NCI-H1092 (cell line): ENCODE measurements at regions not wholly inside any gene's neighbourhood (a gene's known extent, or its start where the extent isn't known, plus 50 kb on each side); places are given as distances from the start of the nearest gene placed in this dataset.

ENCODE experiments used
- DNase-seq: peaks from one replicate; lab custom pipeline; 2025; lab: John Stamatoyannopoulos, UW

GRCh38 chr2:144281476-144281875, 238.4 kb downstream of the ZEB2 start:
- DNase-seq: no peak

DNA sequence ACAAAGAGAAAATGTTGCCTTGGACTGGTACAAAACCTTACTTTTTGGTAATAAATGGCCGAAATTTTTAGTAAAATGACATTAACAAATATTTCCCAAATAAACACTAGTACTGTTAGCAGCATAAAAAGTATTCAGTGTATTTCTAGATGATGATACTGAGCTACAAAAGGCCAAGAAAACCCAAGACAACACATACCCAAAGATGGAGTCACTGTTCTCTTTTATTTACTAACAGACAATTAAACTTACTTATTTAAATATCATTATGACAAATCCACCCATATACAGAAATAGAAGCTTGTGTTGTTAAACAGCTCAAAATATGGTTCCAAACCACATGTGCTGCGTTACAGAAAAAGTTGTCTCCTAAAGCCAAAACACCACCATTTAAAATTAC, 239.9 kb downstream of the ZEB2 start:
- DNase-seq: no peak

DNA sequence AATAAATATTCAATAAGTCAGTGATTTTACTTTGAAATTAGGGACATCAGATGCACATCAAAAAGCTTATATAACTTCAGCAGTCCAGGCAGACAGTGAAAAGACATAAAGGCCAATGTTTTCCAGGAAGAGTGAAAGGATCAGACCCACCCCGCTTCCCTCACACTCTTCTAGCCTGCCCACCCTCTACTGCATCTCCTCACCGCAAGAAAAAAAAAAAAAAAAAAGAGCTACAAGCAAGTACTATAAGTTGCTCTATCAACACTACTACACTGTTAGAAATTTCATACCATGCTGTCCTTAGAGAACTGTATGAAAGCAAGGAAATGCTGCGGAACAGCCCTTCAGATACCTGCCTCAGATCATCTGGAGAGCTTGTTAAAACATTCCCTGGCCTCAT, 240.8 kb downstream of the ZEB2 start:
- DNase-seq: no peak

DNA sequence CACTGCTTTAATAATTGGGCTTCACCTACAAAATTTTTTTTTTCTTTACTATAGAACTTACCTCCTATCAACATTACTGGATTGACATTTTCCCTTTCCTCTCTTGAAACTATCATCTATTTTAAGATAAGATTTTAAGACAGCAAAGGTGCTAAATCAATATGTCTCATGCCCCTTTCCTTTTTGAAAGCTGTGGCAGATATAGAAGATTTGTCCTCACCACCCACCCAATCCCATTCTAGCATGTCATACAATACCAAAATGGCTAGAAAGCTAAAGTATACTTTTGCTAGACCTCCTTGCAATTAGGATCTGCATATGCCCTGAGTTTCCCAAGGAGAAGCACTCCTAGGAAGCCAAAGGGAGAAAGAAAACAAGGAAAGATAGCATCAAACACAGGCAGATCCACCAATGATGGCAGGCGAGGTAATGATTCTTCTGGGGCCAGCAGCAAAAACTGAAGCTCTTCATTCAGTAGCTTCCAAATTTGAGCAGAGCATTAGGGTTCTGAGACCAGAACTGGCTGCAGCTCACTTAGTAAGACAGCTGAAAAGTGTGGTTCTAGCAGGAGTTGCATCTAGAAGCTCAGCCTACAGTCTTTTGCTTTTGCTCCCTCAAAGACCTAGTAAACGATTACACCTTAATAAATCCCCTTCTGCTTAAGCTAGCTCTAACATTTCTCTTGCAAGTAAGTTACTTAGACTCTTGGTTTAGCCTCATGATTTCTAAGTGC, 242.1 kb downstream of the ZEB2 start:
- DNase-seq: no peak

- no peak for DNase-seq
Measured at GRCh38 chr2:144275340-144275739, 244.6 kb downstream of the ZEB2 start.

GRCh38 chr2:144274131-144274530, 245.8 kb downstream of the ZEB2 start:
- DNase-seq: no peak

DNA sequence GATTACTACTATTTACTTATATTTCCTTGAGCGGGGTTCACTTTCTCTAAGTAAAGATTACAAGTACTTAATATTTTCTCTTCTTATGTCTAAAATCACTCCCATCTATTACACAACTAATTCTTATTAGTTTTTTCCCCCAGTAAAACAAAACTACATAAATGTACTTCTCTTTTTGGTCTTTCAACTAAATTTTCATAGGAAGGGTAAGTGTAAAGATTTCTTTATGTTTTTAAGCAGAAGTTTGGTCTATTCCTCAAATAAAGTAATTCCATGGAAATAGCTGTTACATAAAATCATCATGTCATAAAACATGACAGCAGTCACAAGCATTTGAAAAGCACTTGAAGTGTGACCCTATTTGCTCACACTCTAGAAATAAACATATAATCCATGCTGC, 249.0 kb downstream of the ZEB2 start:
- DNase-seq: no peak

GRCh38 chr2:144268036-144268678, 251.8 kb downstream of the ZEB2 start:
- no peak for DNase-seq

DNA sequence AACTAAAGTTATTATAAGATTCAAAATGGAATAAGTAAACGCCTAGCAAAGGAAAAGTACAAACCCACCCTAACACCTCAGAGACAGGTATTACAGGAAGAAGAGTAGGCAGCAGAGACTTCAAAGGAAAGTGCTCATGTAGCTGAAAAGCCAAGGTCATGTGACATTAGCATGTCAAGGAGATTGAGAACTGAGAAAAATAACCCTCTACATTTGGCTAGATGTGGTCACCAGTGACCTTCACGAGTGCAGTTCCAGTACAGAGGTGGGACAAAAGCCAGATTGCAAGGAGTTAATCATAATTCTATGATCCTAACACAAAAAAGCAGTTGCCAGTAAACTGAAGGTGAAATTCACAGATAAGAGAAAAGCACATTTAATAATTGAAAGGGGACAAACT, 252.7 kb downstream of the ZEB2 start:
- no peak for DNase-seq

DNA sequence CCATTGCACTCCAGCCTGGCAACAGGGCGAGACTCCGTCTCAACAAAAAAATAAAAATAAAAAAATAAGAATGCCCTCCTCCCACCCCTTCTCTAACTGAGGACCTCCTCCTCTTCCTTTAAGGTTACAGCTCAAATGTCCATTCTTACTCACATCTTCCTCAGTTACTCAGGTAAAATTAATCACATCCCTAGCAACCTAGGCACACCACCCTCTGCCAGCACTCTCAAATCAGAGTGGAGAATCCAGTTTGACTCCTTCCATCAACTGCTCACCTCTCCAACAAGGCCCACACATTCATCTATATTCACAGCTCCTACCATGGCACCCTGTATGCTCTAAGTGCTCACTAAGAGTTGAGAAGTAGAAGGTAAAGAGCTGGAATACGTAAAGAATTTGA, 254.3 kb downstream of the ZEB2 start:
- DNase-seq: no peak

- DNase-seq: no peak
Measured at GRCh38 chr2:144261966-144262365, 258.0 kb downstream of the ZEB2 start.

DNA sequence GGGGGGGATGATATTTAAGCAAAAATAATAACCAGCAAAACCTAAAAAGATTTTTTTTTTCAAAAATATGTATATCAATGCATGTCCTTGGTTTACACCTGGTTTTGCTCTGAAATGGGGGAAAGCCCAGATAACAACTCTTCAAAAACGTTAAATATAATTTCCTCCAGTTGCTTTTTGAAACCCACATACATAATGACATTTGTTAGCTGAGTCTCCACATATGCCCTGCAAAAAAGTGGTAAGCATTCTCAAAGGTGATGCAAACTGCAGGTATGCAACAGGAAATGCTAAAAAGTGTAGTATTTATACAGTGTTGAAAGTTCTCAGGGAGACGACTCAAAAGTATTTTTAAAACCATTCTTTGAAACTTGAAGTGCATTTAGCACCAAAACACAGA, 258.6 kb downstream of the ZEB2 start:
- no peak for DNase-seq

DNA sequence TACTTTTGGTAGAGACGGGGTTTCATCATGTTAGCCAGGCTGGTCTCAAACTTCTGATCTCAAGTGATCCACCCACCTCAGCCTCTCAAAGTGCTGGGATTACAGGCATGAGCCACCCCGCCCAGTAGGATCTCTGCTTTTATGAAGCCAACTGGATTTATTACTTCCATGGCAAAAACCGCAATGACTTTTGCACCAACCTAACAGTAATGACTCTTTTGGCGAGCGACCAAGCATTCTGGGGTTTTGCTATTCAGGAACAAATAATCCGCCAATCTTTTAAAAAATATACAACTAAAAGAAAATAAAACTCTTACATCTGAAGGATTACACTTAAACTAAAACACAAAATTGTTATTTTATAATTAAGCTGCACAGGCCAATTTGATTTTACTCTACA, 260.6 kb downstream of the ZEB2 start:
- DNase-seq: no peak

DNA sequence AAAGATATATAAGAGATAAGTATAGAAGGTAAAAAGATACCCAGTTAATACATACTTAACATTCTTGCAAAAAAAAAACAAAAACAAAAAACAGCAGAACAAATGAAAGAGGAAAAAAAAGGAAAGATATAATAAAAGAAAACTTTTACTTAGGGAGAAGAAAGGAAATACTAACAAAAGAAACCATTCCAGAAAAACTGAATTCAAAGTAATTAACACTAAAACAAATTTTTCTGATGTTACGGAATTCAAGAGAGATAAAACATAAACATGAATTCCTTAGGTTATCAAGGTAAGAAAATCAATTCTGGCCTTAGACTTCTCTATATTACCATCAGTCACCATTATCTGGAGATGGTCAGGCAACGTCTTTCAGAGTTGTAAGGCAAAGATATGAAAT, 261.8 kb downstream of the ZEB2 start:
- DNase-seq: no peak

DNA sequence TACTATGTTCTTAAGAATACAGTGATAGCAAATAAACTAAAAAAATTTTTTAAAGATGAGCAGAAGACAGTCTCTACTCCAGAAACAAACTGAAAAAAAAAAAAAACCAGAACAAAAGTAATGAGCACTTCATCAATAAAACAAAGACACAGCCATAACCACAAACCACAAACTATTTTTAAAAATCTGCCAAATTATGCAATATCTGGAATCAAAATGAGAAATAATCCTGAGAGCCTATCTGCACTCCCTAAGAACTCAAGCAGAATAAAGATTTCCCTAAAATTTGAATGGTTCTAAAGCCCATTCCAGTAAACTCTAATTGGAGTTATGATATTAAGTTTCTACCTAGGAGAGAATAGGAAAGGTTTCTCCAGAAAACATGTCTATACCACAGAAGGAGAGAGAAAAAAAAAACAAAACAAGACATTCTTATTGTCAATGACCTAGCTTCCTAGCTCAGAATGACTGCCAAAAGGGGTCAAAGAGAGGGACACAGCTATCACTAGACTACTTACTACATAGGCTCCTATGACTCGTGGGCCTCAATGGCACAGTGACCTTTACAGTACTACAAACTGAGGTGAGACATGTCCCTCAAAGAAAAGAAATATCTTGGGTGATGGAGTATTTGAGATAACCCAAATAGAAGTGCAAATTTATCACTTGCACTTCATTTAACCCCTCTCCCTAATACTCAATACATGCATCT, 262.8 kb downstream of the ZEB2 start:
- DNase-seq: no peak

DNA sequence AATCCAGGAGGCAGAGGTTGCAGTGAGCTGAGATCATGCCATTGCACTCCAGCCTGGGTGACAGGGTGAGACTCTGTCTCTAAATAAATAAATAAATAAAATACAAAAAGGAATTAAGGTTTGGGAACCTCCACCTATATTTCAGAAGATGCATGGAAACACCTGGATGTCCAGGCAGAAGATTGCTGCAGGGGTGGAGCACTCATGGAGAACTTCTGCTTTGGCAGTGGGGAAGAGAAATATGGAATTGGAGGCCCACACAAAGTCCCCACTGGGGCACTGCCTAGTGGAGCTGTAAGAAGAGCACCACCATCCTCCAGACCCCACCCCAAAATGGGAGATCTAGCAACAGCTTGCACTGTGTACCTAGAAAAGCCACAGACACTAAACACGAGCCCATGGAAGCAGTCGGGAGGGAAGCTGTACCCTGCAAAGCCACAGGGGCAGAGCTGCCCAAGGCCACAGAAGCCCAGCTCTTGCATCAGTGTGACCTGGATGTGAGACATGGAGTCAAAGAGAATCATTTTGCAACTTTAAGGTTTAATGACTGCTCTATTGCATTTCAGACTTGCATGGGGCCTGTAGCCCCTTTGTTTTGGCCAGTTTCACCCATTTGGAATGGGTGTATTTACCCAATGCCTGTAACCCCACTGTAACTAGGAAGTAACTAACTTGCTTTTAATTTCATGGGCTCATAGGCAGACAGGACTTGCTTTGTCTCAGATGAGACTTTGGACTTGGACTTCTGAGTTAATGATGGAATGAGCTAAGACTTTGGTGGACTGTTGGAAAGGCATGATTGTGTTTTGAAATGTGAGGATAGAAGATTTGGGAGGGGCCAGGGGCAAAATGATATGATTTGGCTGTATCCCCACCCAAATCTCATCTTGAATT, 265.3 kb downstream of the ZEB2 start:
- no peak for DNase-seq

DNA sequence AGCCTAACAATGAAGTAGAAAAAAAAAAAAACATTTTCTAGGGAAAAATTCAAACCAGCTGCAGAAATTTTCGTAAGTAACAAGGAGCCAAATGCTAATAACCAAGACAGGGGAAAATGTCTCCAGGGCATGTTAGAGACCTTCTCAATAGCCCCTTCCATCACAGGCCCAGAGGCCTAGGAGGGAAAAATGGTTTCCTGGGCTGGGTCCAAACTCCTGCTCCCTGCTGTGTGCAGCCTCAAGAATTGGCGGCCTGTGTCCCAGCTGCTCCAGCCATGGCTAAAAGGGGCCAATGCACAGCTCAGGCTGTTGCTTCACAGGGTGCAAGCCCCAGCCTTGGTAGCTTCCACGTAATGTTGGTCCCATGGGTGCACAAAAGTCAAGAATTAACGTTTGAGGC, 266.2 kb downstream of the ZEB2 start:
- no peak for DNase-seq

DNA sequence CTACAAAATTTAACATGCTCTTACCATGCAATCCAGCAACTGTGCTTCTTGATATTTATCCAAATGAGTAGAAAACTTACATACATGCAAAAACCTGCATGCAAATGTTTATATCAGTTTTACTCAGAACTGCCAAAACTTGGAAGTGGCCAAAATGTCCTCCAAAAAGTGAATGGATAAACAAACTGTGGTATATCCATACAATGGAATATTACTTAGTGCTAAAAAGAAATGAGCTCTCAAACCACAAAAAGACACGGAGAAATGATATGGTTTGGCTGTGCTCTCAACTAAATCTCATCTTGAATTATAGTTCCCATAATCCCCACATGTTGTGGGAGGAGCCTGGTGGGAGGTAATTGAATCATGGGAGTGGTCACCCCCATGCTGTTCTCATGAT, 267.2 kb downstream of the ZEB2 start:
- DNase-seq: no peak

DNA sequence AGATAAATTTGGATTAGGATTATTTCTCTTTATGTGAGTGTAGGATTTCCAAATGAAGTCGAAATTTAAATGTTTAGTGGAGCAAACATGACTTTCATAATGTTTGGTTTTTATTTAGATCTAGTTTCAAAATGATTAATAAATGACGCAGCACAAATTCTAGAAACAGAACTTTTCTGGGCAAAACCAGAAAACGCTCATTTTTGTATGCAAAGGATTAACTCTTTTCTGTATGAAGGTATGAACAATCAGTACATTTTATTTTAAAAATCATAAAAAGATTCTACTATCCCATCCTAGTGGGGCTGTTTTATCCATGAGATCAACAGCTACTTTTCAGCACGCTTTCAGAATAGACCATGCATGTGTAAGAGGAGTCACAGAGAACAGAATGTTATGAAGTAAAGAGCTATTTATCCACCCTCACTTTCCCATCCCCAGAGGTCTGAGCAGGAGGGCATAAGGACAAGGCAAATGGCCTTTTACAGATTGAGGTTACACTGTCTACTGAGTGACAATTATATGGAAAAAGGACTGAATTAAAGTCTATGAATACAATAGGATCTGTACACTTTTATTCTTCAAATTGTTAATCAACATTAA, 270.8 kb downstream of the ZEB2 start:
- DNase-seq: no peak

DNA sequence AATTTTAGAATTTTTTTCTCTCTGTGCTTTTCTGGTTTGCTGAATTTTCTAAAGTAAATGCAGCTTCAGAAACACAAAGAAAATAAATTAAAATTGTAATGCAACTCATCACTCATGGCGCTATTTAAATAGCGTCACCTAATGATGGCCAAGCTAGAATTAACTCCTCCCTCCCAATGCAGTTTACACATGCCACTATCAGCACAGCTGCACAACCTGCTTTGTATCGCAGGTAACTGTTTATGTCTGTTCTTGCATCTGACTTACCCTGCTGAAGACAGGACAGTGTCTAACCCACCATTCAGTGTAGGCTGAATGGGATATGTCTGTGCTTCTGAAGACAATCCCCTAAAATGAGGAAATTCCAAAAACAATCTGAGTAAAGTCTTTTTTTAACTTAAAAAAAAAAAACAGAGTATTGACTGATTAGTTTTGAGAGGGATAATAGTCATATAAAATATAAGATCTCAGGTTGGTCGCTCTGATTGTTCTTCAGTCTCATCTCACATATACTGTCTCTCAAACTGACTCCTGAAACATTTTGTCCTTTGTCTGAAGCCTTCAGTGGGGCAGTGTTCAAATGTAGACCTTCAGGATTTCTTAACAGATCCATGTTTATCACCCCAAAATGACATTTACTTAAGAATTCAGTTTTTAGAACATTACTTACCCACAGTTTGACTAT, 271.4 kb downstream of the ZEB2 start:
- DNase-seq: no peak

GRCh38 chr2:144244938-144245337, 275.0 kb downstream of the ZEB2 start:
- no peak for DNase-seq
